GM18909 (cell line): ENCODE measurements at regions not wholly inside any gene's neighbourhood (a gene's known extent, or its start where the extent isn't known, plus 50 kb on each side); places are given as distances from the start of the nearest gene placed in this dataset.
"Not testable (repeated sequence)": the region's sequence is repeated elsewhere in the genome, so short reads cannot be mapped to it uniquely, and the experiment has no call there.

ENCODE experiments used
- ATAC-seq: cut with Tn5 transposase; IDR thresholded peaks from one replicate; pipeline ENCODE4 v1.9.1; 2021; ENCODE audit warnings: mild to moderate bottlenecking; ENCODE audit not compliant: unreplicated experiment, poor library complexity

GRCh38 chr13:110045919-110046318, 259.5 kb upstream of the IRS2 start:
- ATAC-seq: no peak

- ATAC-seq: no peak
Measured at GRCh38 chr13:110045202-110045601, 258.8 kb upstream of the IRS2 start.

GRCh38 chr13:110044551-110045111, 258.2 kb upstream of the IRS2 start:
- no peak for ATAC-seq

GRCh38 chr13:110042253-110042950, 256.0 kb upstream of the IRS2 start:
- no peak for ATAC-seq

DNA sequence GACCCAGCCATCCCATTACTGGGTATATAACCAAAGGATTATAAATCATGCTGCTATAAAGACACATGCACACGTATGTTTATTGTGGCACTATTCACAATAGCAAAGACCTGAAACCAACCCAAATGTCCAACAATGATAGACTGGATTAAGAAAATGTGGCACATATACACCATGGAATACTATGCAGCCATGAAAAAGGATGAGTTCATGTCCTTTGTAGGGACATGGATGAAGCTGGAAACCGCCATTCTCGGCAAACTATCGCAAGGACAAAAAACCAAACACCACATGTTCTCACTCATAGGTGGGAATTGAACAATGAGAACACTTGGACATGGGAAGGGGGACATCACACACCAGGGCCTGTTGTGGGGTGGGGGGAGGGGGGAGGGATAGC, 255.3 kb upstream of the IRS2 start:
- not testable (repeated sequence) for ATAC-seq

GRCh38 chr13:110037925-110038573, 251.7 kb upstream of the IRS2 start:
- ATAC-seq: no peak

DNA sequence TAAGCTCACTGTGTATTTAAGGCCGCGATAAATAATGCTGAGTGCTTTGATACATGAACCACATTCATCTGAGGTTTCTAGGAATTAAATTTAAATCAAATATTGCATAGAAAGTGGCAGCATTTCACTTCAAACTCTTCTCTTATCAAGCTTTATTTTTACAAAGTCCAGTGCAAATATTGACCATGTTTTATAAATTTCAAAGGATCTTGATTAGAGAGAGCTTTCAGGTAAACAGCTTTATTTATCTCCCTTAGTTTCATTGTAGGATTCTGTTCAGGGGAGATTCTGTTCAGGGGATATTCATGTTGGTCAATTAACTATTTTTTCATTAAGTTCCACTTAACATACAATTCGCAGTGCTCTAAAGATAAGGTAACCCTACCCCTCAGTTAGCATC, 249.7 kb upstream of the IRS2 start:
- ATAC-seq: no peak

GRCh38 chr13:110034031-110034549, 247.7 kb upstream of the IRS2 start:
- no peak for ATAC-seq

- ATAC-seq: no peak
Measured at GRCh38 chr13:110032969-110033368, 246.6 kb upstream of the IRS2 start.

DNA sequence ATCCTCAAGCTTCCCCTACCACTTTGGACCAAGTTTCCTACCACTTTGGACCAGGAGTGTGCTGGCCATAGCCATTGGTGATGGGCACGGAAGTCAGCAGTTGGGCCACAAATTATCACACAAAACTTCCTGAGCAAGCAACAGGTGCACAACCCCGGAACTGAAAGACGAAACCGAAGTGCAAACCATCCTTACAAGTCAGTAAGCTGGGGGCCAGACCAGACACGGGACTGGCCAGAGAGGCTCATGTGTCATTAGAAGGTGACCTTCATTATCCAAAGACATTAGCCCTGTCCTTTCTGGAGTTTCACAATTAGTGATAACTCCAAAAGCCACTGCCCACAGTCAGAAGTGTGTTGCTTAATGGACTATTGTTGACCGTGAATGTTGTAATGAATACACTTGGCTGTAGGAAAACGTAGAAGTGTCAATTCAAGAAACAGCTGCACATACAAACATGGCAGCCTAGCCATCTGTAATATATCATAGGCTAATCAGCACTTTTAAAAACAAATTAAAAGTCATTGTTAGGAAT, 244.1 kb upstream of the IRS2 start:
- ATAC-seq: no peak

DNA sequence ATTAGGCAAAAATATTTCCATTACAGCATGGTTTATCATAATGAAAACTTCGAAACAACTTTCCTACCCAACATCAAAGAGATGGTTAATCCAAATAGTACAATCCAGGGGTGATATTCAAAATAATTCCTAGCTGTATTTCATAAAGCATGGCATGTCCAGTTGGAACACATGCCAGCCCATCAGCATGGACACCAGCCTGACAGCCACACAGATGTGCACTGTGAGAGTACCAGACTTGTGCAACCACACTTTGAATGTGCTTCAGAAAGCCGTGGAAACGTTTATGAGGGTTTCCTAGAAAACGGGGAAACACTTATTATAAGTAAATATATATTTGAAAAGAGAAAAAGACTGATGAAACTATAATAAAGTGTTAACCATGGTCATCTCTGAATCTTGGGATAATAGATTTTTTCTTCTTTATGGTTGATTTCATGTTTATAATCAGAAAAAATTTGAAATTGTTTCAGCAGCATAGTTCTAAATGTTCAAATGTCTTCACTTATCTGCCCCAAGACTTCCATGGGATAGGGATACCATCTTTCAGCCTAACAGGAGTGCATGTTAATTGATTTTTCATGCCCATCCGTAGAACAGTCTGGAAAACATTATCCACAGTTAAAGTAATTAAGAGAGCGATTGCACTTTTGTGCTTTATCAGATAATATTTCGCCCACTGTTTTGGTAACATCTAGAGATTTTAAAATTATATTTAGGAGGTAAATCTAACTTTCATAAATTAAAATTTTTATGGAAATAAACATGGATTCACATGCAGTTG, 242.6 kb upstream of the IRS2 start:
- no peak for ATAC-seq

DNA sequence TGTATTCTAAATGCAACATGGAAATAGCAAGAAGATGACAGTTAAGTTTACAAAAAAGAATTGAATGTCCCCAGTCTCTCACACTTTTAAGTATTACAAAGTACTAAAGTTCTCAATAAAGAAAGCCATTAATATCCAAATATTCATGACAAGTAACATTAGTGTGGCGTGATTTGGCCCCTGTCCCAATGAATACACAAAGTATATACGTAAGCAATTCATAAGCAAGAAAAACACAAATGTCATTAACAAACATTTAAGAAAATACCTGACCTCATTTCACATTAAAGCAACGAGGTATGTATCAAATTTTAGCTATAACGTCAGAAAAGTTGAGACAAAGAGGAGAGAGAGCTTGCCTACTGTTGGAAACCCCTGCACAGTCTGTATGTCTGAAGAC, 241.9 kb upstream of the IRS2 start:
- ATAC-seq: no peak

DNA sequence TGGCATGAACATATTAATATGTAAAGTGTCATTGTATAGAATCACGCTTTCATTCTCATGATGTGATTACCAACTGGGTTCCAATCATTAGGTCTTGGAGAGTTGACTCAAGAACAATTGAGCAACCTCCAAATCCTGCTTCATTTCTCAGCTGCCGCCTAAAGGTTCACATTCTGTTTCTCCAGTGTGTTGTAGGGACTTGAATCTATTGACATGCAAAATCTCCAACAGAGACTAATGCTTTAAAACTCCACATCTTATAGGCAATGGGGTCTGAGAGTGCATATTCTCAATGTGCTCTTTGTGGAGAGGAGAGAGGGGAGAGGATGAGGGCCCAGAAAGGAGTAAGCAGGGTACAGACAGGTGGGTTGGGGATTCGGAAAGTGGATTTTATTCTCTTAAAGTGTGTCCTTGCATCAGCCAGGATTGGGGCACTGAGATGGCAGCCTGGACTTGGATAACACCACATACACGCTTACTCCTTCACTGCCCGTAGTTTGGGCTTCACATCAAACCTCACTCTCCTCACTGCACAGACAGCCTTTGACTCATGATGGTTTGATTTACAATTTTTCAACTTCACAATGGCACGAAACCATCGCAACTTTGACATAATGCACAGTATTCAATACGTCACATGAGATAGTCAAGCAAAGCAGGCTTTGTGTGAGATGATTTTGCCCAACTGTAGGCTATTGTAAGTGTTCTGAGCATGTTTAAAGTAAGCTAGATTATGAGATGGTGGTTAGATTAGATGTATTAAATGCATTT, 241.3 kb upstream of the IRS2 start:
- ATAC-seq: no peak

DNA sequence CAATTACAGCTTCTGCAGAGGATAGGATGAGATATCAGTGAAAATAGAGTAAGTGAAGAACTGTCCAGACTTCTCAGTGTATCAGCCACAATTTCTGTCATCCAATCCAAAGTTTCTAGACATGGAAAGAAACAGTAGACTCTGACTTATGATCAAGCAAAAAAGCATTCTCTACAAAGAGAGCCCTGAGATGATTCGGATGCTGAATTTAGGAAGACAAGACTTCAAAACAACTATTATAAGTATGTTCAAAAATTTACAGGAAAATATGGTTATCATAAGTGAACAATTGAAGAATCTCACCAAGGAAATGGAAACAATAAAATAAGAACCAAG, 238.2 kb upstream of the IRS2 start:
- no peak for ATAC-seq

DNA sequence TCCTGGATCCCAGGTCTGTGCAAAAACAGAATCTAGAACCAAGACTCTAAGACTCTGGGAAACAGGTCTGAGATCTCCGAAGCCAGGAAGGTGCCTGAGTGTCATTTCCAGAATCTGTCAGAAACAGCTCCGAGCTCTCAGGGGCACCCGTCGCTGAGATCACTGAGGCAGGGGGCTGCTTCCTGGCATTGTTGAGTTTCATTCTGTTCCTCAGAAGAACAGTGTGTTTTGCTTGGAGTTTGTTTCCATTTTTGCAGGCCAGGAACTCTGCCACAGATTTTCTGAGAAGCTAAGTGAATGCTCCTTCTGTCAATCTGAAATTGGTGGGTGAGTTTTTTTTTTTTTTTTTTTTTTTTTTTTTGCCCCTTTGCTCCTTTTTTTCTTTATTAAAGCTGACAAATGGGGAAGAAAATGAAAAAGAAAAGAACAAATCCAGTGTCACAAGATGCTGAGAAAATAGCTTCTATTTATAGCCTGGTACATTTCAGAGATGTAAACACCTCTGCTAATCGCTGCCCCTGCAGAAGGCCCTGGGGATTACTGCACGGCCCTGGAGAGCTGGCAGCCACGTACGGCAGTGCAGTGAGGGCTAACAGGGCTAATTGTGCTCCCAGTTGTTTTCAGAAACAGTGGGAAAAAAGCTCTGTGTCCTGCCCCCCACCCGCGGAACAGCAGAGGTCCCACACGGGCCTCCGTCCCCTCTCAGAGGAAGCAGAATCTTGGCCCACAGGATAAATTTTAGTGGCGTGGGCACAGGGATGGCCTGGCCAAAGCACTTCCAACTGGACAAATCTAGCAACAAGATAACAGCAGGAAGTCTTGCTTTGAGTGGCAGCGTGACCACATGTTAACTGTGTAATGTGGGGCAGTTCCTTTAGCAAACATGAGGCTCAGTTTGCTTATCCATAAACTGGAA, 237.6 kb upstream of the IRS2 start:
- no peak for ATAC-seq

DNA sequence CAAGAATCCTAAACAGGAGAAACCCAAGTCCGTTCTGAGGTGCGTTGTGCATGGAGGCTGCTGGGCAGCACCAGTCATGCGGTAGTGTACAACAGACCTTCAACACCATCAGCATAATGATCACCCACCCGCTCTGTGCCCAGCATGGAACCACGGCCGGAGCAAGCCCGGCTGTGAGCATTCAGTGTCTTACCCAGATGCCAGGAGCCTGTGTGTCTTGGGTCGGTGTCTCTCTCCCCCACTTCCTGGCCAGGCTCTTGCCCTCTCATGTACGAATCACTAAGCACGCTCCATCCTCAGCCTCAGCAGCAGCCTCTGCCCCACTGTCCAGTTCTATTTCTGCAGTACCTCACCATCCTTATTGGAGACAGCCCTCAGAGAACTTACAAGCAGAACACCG, 231.6 kb upstream of the IRS2 start:
- ATAC-seq: no peak

- ATAC-seq: no peak
Measured at GRCh38 chr13:110017379-110017778, 231.0 kb upstream of the IRS2 start.

DNA sequence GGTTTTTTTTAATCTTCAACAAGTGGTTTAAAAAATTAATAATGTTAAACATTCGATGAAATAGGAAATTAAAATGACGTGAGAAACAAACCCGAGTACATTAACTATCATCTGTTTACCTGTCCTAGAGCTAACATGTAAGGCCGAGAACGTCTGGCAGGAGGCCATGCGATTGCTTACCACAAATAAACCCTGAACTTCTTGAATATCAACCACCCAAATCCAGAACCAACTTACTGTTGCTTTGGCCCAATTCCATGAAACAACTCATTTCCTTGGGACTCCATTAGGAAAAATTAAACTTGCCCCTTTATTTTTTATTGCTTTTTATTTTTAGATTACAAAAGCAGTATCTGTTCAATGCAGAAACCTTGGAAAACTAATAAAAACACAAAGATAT, 228.9 kb upstream of the IRS2 start:
- no peak for ATAC-seq

- ATAC-seq: no peak
Measured at GRCh38 chr13:110014719-110015118, 228.3 kb upstream of the IRS2 start.
